ENCODE measurements at regions not wholly inside any gene's neighbourhood (a gene's known extent, or its start where the extent isn't known, plus 50 kb on each side); places are given as distances from the start of the nearest gene placed in this dataset.

GRCh38 chr4:57369446-57369845 lies 259.3 kb upstream of the IGFBP7 start:
- no peak overlapping the region for H2AFZ ChIP-seq (ENCODE audit: control insufficient read depth, low read depth, low read length)
- no peak for ATAC-seq
- intact Hi-C loops (cut with micrococcal nuclease; ENCODE audit: unreplicated experiment) (no loop called here), in situ Hi-C loops (cut with MboI) (no loop called here)
- no peak for DNase-seq (ENCODE audit: low read depth, low spot score)
- RAD21 ChIA-PET (ENCODE audit: unreplicated experiment): no interaction called here
- H4K20me1 ChIP-seq (ENCODE audit: control insufficient read depth, insufficient read depth): no peaks in the 10 kb centered on the region
- SMC1A ChIA-PET (ENCODE audit: uncharacterized antibody, unreplicated experiment): interaction anchor here (0.9 to 2.2 kb wide), 2 partner anchors 14 to 16 kb away, joined by 3 to 6 read pairs; no protein-coding TSS in a partner anchor
- no peaks in the 10 kb centered on the region for H3K36me3 ChIP-seq (ENCODE audit: control insufficient read depth in 2 of 2, insufficient read depth in 2 of 2, low read length in 1 of 2)
- H3K4me3 ChIP-seq: no peak overlapping the region
- no peaks in the 10 kb centered on the region for H3K79me2 ChIP-seq (ENCODE audit: control insufficient read depth, insufficient read depth, low read length)
- no peaks in the 10 kb centered on the region for H3K27me3 ChIP-seq (replicated peaks in 1 of 2; ENCODE audit: control insufficient read depth in 2 of 2, insufficient read depth in 2 of 2, low read length in 1 of 2)
- H3K27ac ChIP-seq (ENCODE audit: control insufficient read depth, insufficient read depth): no peak overlapping the region
- H3K4me1 ChIP-seq (ENCODE audit: control insufficient read depth, insufficient read depth, low read length): no peaks in the 10 kb centered on the region
- POLR2A ChIA-PET: no interaction called here
- 9% methylated on average over 1 of the region's 1 CpG for WGBS (ENCODE audit: insufficient coverage, insufficient replicate concordance, low lambda C conversion rate, missing lambda C conversion rate)
- no peak overlapping the region for H3K9ac ChIP-seq (ENCODE audit: control insufficient read depth, insufficient read depth, low read length)
- no peak overlapping the region for H3K4me2 ChIP-seq (ENCODE audit: control insufficient read depth, insufficient read depth)
- no peaks in the 10 kb centered on the region for H3K9me3 ChIP-seq (replicated peaks; ENCODE audit: control insufficient read depth, insufficient read depth, low read length)
- no TSS peak for BruUV-seq (replicated peaks)
- no peak for FAIRE-seq
- CTCF ChIA-PET: interaction anchor here (1.0 kb wide), 1 partner anchor 58 kb away, joined by 3 read pairs; no protein-coding TSS in a partner anchor
- TF ChIP-seq SP1 (IDR thresholded peaks at IDR 0.05; ENCODE audit: low read depth, low read length): no peak
- TF ChIP-seq USF2 (IDR thresholded peaks at IDR 0.05; ENCODE audit: borderline replicate concordance, low read depth, low read length): no peak
- no peak for TF ChIP-seq EGR1 (IDR thresholded peaks at IDR 0.05; ENCODE audit: borderline replicate concordance in 1 of 2, low read depth in 2 of 2, low read length in 2 of 2)
- TF ChIP-seq HDGF (IDR thresholded peaks at IDR 0.05): no peak
- no peak for TF ChIP-seq SUPT20H (IDR thresholded peaks at IDR 0.05; ENCODE audit: borderline replicate concordance, control insufficient read depth, low read depth, low read length)
- TF ChIP-seq ZBED1 (IDR thresholded peaks at IDR 0.05; ENCODE audit: borderline replicate concordance): no peak
- TF ChIP-seq IRF4 (IDR thresholded peaks at IDR 0.05; ENCODE audit: low read depth, low read length): no peak
- no peak for TF ChIP-seq RFX5 (IDR thresholded peaks at IDR 0.05; ENCODE audit: low read depth, low read length)
- no peak for TF ChIP-seq TAF1 (IDR thresholded peaks at IDR 0.05; ENCODE audit: borderline replicate concordance, low read depth, low read length)
- no peak for TF ChIP-seq SUZ12 (IDR thresholded peaks at IDR 0.05; ENCODE audit: unreplicated experiment)
- TF ChIP-seq KAT2A (conservative IDR thresholded peaks at IDR 0.05; ENCODE audit: control insufficient read depth, low read depth, low read length): no peak
- TF ChIP-seq RAD51 (IDR thresholded peaks at IDR 0.05): no peak
- TF ChIP-seq HDAC6 (IDR thresholded peaks at IDR 0.05; ENCODE audit: unreplicated experiment): no peak
- TF ChIP-seq PBX3 (IDR thresholded peaks at IDR 0.05; ENCODE audit: insufficient replicate concordance, low read depth, low read length): no peak
- no peak for TF ChIP-seq CREM (IDR thresholded peaks at IDR 0.05; ENCODE audit: low read depth)
- TF ChIP-seq NR2C1 (IDR thresholded peaks at IDR 0.05): no peak
- no peak for TF ChIP-seq SREBF2 (IDR thresholded peaks at IDR 0.05; ENCODE audit: low read length)
- no peak for TF ChIP-seq ZBTB11 (CRISPR knock-in tag; IDR thresholded peaks at IDR 0.05)
- TF ChIP-seq STAT3 (IDR thresholded peaks at IDR 0.05; ENCODE audit: low read depth, low read length): no peak

All from GM12878 (cell line).